HG02973 (cell line): ENCODE measurements at regions not wholly inside any gene's neighbourhood (a gene's known extent, or its start where the extent isn't known, plus 50 kb on each side); places are given as distances from the start of the nearest gene placed in this dataset.

ENCODE experiments used
- ATAC-seq: cut with Tn5 transposase; IDR thresholded peaks from one replicate; pipeline ENCODE4 v1.9.1; 2021; ENCODE audit warnings: moderate library complexity; ENCODE audit not compliant: unreplicated experiment

GRCh38 chr12:75581515-75581914, 70.1 kb upstream of the KRR1 start:
- ATAC-seq, result no peak

- ATAC-seq, result no peak
These were observed 68.1 kb upstream of the KRR1 start for GRCh38 chr12:75579552-75579951.

- no peak for ATAC-seq
These were observed 67.1 kb upstream of the KRR1 start for GRCh38 chr12:75578546-75578945.

- ATAC-seq, result no peak
These were observed 66.4 kb upstream of the KRR1 start for GRCh38 chr12:75577812-75578211.

GRCh38 chr12:75571656-75572205, 60.3 kb upstream of the KRR1 start:
- no peak for ATAC-seq

DNA sequence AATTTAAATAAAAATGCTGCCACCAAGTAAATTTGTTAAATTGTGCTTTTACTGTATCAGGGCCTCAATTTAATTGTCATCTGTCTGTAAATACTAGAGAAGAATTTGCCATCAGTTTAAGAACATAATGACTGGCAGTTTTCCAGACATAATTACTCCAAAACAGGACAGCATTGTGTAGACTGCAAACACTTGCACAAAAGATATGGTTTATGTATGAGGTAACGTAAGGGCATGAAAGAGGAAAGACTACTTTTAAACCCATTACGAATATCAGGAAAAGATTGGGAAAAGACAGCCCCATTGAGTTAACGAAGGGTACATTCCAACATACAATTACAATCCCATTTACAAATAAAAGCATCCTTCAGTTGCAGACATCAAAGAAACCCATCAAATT, 59.8 kb upstream of the KRR1 start:
- ATAC-seq, result no peak

- no peak for ATAC-seq
These were observed 57.4 kb upstream of the KRR1 start for GRCh38 chr12:75568801-75569200.

- ATAC-seq, result no peak
These were observed 57.0 kb upstream of the KRR1 start for GRCh38 chr12:75568393-75568792.

DNA sequence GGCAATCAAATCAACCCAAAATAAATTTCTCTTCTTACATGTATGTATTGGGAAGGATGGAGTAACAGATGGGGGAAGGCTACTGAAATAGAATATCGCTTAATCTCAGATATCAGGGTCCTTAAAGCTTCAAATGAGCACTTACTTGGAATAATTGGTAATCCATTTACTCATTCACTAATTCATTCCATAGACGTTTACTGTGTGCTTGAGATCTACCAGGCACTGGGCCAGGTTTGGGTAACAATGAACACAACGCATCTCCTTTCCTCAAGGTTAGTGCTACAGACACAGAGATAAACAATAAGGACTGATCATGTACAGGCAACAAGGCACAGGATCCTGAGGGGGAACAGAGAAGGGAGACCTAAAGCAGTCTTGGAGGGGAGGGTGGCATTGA, 54.4 kb upstream of the KRR1 start:
- ATAC-seq, result no peak

DNA sequence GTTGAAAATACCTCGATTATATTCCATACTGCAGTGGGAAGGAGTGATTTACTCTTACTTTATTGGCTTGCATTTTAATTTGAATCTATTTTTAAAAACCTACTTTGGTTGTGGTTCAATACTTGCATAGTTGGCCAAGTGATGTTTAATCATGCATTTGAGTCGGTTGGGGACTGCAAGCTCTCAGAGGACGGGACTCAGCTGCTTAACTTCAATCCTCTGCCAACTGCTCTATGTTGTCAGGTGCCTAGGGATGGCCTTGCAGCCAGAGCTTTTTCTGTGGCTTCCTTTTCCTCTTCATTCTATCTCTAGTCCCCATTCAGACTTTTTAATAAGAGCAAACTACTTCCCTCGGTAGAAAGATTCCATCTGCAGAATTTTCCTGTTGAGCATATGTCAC, 53.4 kb upstream of the KRR1 start:
- no peak for ATAC-seq

- no peak for ATAC-seq
These were observed 53.0 kb upstream of the KRR1 start for GRCh38 chr12:75564398-75564797.

DNA sequence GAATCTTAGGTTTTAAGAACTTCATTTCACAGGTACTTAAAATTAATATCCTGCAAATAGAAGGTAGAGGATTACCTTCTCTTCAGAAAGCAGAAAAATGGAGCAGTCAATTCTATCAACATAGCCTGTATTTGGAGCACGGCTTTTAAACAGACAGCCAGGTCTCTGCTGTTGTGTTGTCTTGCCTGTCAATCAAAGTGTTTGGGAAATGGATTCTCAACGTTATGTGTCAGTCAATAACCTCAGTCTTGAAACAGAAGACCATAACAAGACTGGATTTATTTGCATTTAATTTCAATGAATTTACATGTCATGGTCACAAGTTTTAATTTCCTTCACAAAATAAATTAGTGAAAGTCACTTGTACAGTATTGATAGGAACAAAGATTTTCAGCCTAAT, 51.9 kb upstream of the KRR1 start:
- ATAC-seq, result no peak

DNA sequence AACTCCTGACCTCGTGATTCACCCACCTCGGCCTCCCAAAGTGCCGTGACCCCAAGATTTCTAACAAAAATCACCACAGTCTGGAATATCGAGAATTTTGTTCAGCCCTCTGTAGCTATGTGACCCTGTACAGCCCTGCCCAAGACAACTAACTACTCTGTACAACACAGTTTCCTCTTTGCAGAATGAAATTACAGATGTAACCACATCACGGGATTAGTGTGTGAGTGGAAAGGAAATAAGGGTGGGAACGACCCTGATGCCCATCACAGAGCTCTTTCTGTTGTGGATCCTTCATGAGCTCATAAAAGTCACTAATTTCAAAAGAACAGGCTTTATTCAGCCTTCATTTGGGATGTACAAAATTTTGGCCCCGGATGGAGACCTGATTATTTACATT, 50.5 kb upstream of the KRR1 start:
- no peak for ATAC-seq
